Adrenal gland (tissue), 5 donors: ENCODE measurements at regions not wholly inside any gene's neighbourhood (a gene's known extent, or its start where the extent isn't known, plus 50 kb on each side); places are given as distances from the start of the nearest gene placed in this dataset.

Source experiments
- CTCF ChIP-seq, 6 experiments: fragments of 450-650 bp in 4 of 6; fragments of 200-600 bp in 2 of 6; sonication (generic) in 1 of 6; IDR thresholded peaks; 1 replicate in 5 of 6; 2 replicates in 1 of 6; pipeline versions ENCODE4 v1.5.1 to v1.8.0; 2016 to 2021; ENCODE audit warnings: antibody characterized with exemption in 6 of 6, mild to moderate bottlenecking in 2 of 6, moderate library complexity in 1 of 6
- POLR2A ChIP-seq, 2 donors: fragments of 450-650 bp; IDR thresholded peaks; one replicate each; pipeline ENCODE4 v1.6.1; 2017; ENCODE audit warnings: antibody characterized with exemption in 2 of 2, mild to moderate bottlenecking in 2 of 2, moderate library complexity in 1 of 2
- donor health status: DM: no; HTN: no; CAD: no.

GRCh38 chr9:18324928-18325745 lies 148.8 kb upstream of the ADAMTSL1 start:
- TF ChIP-seq POLR2A (IDR thresholded peaks at IDR 0.05) (no peak), CTCF (IDR thresholded peaks at IDR 0.05) (no peak)
